ENCODE measurements at regions not wholly inside any gene's neighbourhood (a gene's known extent, or its start where the extent isn't known, plus 50 kb on each side); places are given as distances from the start of the nearest gene placed in this dataset.

- DNase-seq (ENCODE audit: low read depth, low spot score) = no peak
- no peak for TF ChIP-seq CTCF (IDR thresholded peaks at IDR 0.05; ENCODE audit: low read depth, low read length)
- Histone ChIP-seq H3K27ac (ENCODE audit: low read depth, low read length) (no peak overlapping the region), H3K27me3 (ENCODE audit: control insufficient read depth, insufficient read depth, low read length) (no peaks in the 10 kb centered on the region), H3K9me3 (ENCODE audit: control insufficient read depth, insufficient read depth, low read length) (no peaks in the 10 kb centered on the region), H3K4me3 (ENCODE audit: low read depth, low read length) (no peak overlapping the region)
- ChIA-PET POLR2A (no interaction called here), CTCF (no interaction called here)
Observed at GRCh38 chr1:55597910-55598309, 382.7 kb upstream of the USP24 start.

GRCh38 chr1:55594701-55595100, 379.5 kb upstream of the USP24 start:
- H3K4me3 ChIP-seq (ENCODE audit: low read depth, low read length) = no peak overlapping the region
- no peak overlapping the region for H3K27ac ChIP-seq (ENCODE audit: low read depth, low read length)
- no peaks in the 10 kb centered on the region for H3K27me3 ChIP-seq (ENCODE audit: control insufficient read depth, insufficient read depth, low read length)
- DNase-seq (ENCODE audit: low read depth, low spot score) = no peak
- no peak for TF ChIP-seq CTCF (IDR thresholded peaks at IDR 0.05; ENCODE audit: low read depth, low read length)
- ChIA-PET CTCF (no interaction called here), POLR2A (no interaction called here)
- H3K9me3 ChIP-seq (ENCODE audit: control insufficient read depth, insufficient read depth, low read length) = no peaks in the 10 kb centered on the region

GRCh38 chr1:55593298-55593697, 378.1 kb upstream of the USP24 start:
- TF ChIP-seq CTCF (IDR thresholded peaks at IDR 0.05; ENCODE audit: low read depth, low read length) = no peak
- no peaks in the 10 kb centered on the region for H3K27me3 ChIP-seq (ENCODE audit: control insufficient read depth, insufficient read depth, low read length)
- no peak overlapping the region for H3K4me3 ChIP-seq (ENCODE audit: low read depth, low read length)
- DNase-seq (ENCODE audit: low read depth, low spot score) = no peak
- no peaks in the 10 kb centered on the region for H3K9me3 ChIP-seq (ENCODE audit: control insufficient read depth, insufficient read depth, low read length)
- H3K27ac ChIP-seq (ENCODE audit: low read depth, low read length) = no peak overlapping the region
- POLR2A ChIA-PET = no interaction called here
- CTCF ChIA-PET = no interaction called here

- POLR2A ChIA-PET = interaction anchor here (0.6 kb wide), 1 partner anchor 12 kb away, joined by 3 read pairs; no protein-coding TSS in a partner anchor
- H3K27ac ChIP-seq (ENCODE audit: low read depth, low read length) = no peak overlapping the region
- DNase-seq (ENCODE audit: low read depth, low spot score) = no peak
- CTCF ChIA-PET = no interaction called here
- no peaks in the 10 kb centered on the region for H3K27me3 ChIP-seq (ENCODE audit: control insufficient read depth, insufficient read depth, low read length)
- H3K9me3 ChIP-seq (ENCODE audit: control insufficient read depth, insufficient read depth, low read length) = no peaks in the 10 kb centered on the region
- no peak for TF ChIP-seq CTCF (IDR thresholded peaks at IDR 0.05; ENCODE audit: low read depth, low read length)
- no peak overlapping the region for H3K4me3 ChIP-seq (ENCODE audit: low read depth, low read length)
Observed at GRCh38 chr1:55592122-55592521, 377.0 kb upstream of the USP24 start.

GRCh38 chr1:55589671-55590297, 374.6 kb upstream of the USP24 start:
- H3K27me3 ChIP-seq (ENCODE audit: control insufficient read depth, insufficient read depth, low read length) = no peaks in the 10 kb centered on the region
- POLR2A ChIA-PET = interaction anchor here (0.7 kb wide), 1 partner anchor 17 kb away, joined by 4 read pairs; no protein-coding TSS in a partner anchor
- H3K4me3 ChIP-seq (ENCODE audit: low read depth, low read length) = no peak overlapping the region
- no peak overlapping the region for H3K27ac ChIP-seq (ENCODE audit: low read depth, low read length)
- H3K9me3 ChIP-seq (ENCODE audit: control insufficient read depth, insufficient read depth, low read length) = no peaks in the 10 kb centered on the region
- TF ChIP-seq CTCF (IDR thresholded peaks at IDR 0.05; ENCODE audit: low read depth, low read length) = no peak
- CTCF ChIA-PET = no interaction called here
- DNase-seq (ENCODE audit: low read depth, low spot score) = no peak
